ENCODE measurements at regions not wholly inside any gene's neighbourhood (a gene's known extent, or its start where the extent isn't known, plus 50 kb on each side); places are given as distances from the start of the nearest gene placed in this dataset.
"Not testable (repeated sequence)": the region's sequence is repeated elsewhere in the genome, so short reads cannot be mapped to it uniquely, and the experiment has no call there.

DNA sequence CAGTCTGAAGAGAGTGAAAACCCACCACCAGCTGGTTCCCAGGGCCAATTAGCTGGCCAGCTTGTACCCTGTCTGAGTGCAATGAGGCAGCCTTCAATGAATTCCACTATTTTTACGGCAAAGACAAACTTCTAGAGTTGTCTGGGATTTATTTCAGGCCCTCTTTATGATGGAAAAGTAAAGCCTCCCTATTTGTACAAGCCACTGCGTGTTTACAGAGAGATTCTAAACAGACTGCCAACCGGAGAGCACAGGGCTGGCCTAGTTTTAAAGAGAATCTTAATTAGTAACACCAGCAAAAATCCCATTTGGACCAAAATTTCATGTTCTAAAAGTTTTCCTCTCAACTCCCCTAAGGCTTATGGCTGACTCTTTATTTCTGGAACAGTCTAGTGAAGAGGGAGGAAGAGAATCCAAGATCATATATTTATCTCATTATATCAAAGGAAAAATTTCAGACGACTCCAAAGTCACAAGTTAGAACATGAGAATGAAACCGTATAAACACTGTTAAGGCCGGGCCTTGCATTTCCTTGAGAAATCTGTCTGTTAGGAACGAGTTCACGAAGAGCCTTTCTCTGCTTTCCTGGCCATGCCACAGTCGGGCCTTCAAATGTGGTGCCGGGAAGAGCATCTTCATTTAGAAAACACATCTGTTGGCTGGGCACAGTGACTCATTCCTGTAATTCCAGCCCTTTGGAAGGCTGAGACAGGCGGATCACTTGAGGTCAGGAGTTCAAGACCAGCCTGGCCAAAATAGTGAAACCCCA is 724.6 kb upstream of the NRP1 start:
- intact Hi-C loops (cut with DNase I), result no loop called here
- peak in 1 of 2 donors; percentile 14 for DNase-seq (ENCODE audit: extremely low spot score in 2 of 2)
- peak overlapping the region; percentile 63 for H3K27ac ChIP-seq
- H3K4me1 ChIP-seq, result peaks cover 19% of the 10 kb centered on the region
- TF ChIP-seq POLR2AphosphoS5 (IDR thresholded peaks at IDR 0.05; ENCODE audit: insufficient read depth in 1 of 2, low read depth in 1 of 2) (no peak), POLR2A (IDR thresholded peaks at IDR 0.05) (no peak)
- TF ChIP-seq, protein P1, sequence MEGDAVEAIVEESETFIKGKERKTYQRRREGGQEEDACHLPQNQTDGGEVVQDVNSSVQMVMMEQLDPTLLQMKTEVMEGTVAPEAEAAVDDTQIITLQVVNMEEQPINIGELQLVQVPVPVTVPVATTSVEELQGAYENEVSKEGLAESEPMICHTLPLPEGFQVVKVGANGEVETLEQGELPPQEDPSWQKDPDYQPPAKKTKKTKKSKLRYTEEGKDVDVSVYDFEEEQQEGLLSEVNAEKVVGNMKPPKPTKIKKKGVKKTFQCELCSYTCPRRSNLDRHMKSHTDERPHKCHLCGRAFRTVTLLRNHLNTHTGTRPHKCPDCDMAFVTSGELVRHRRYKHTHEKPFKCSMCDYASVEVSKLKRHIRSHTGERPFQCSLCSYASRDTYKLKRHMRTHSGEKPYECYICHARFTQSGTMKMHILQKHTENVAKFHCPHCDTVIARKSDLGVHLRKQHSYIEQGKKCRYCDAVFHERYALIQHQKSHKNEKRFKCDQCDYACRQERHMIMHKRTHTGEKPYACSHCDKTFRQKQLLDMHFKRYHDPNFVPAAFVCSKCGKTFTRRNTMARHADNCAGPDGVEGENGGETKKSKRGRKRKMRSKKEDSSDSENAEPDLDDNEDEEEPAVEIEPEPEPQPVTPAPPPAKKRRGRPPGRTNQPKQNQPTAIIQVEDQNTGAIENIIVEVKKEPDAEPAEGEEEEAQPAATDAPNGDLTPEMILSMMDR (IDR thresholded peaks at IDR 0.05), result no peak
- no peak overlapping the region for H3K4me3 ChIP-seq
- no peaks in the 10 kb centered on the region for H3K27me3 ChIP-seq
- H3K36me3 ChIP-seq, result no peaks in the 10 kb centered on the region
- no peaks in the 10 kb centered on the region for H3K9me3 ChIP-seq

DNA sequence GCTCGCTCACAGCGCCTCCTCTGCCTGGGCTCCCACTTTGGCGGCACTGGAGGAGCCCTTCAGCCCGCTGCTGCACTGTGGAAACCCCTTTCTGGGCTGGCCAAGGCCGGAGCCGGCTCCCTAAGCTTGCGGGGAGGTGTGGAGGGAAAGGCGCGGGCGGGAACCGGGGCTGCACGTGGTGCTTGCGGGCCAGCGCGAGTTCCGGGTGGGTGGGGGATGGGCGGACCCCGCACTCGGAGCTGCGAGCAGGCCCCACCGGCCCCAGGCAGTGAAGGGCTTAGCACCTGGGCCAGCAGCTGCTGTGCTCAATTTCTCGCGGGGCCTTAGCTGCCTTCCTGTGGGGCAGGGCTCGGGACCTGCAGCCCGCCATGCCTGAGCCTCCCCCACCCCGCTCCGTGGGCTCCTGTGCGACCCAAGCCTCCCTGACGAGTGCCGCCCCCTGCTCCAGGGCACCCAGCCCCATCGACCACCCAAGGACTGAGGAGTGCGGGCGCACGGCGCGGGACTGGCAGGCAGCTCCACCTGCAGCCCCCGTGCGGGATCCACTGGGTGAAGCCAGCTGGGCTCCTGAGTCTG is 721.0 kb upstream of the NRP1 start:
- H3K36me3 ChIP-seq; H3K27me3 ChIP-seq; H3K9me3 ChIP-seq; H3K27ac ChIP-seq; H3K4me3 ChIP-seq; intact Hi-C loops (cut with DNase I): not testable (repeated sequence)
- peaks cover 19% of the 10 kb centered on the region for H3K4me1 ChIP-seq
- DNase-seq (ENCODE audit: extremely low spot score in 2 of 2), result peak in 1 of 2 donors; percentile 77

DNA sequence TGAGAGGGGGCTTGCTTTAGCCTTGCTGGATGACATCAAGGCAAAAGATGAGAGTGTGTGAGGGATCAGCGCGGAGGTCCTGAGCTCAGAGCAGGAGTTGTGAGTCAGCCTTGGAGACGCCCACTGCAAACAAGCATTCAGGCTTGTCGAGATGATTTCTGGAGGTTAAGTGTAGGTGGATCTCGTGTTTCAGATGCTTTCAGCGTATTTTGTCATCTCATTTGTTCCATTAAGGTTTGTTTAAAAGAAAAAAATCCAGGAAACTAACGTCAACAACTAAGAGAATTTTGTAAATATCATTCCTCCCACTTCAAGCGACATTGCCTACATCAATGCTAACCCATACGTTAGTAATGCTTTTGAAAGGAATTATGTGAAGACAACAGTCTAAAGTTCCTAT is 715.4 kb upstream of the NRP1 start:
- TF ChIP-seq, protein P1 (IDR thresholded peaks at IDR 0.05), result no peak
- TF ChIP-seq POLR2A (IDR thresholded peaks at IDR 0.05) (no peak), POLR2AphosphoS5 (IDR thresholded peaks at IDR 0.05; ENCODE audit: insufficient read depth in 1 of 2, low read depth in 1 of 2) (no peak)
- H3K27ac ChIP-seq, result no peak overlapping the region
- intact Hi-C loops (cut with DNase I), result no loop called here

DNA sequence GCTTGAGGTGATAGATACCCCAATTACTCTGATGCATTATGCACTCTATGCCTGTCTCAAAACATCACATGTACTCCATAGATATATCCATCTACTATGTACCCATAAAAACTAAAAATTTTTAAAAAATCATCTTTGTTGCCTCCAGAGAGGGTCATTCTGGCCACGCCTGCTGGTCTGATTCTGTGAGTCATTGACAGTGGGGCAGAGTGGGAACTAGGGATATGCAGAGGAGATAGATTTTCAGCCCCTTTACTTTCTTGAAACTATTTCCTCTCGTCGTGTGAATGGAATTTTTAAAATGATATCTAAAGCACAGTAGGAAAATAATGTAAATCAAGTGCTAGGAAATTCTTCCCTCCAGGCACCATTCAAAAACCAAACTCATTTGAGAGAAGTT is 715.0 kb upstream of the NRP1 start:
- Histone ChIP-seq H3K9me3 (no peaks in the 10 kb centered on the region), H3K36me3 (no peaks in the 10 kb centered on the region), H3K27me3 (no peaks in the 10 kb centered on the region), H3K27ac (no peak overlapping the region), H3K4me1 (no peaks in the 10 kb centered on the region), H3K4me3 (no peak overlapping the region)
- DNase-seq (ENCODE audit: extremely low spot score in 2 of 2), result no peak
- intact Hi-C loops (cut with DNase I), result no loop called here
- no peak for TF ChIP-seq POLR2A (IDR thresholded peaks at IDR 0.05)
- TF ChIP-seq, protein P1 (IDR thresholded peaks at IDR 0.05), result no peak
- TF ChIP-seq POLR2AphosphoS5 (IDR thresholded peaks at IDR 0.05; ENCODE audit: insufficient read depth in 1 of 2, low read depth in 1 of 2), result no peak

More for the DNA sequence above, 715.4 kb upstream of the NRP1 start:
- Histone ChIP-seq H3K9me3 (no peaks in the 10 kb centered on the region), H3K4me1 (no peaks in the 10 kb centered on the region), H3K27me3 (no peaks in the 10 kb centered on the region), H3K4me3 (no peak overlapping the region), H3K36me3 (no peaks in the 10 kb centered on the region)
- no peak for DNase-seq (ENCODE audit: extremely low spot score in 2 of 2)

DNA sequence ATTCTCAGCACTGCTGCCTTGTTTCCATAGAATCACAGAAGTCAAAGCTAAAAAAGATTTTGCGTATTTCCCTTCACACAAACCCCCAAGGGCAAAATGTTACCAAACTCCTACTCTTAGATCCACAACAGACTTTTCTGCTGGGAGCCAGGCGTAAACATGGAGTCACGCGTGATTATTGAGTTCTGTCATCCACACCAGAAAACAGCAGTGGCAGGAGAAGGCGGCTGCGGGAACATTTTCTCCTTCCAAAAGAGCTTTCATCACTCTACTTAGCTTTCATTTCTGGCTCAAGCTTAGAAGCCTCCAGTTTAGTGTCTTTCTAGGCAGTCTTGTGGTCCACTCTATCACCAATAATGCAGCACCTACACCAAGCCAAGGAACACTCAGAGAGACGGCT is 712.9 kb upstream of the NRP1 start:
- Histone ChIP-seq H3K27me3 (no peaks in the 10 kb centered on the region), H3K36me3 (no peaks in the 10 kb centered on the region), H3K27ac (no peak overlapping the region), H3K9me3 (no peaks in the 10 kb centered on the region), H3K4me1 (no peaks in the 10 kb centered on the region), H3K4me3 (no peak overlapping the region)
- DNase-seq (ENCODE audit: extremely low spot score in 2 of 2), result no peak
- TF ChIP-seq, protein P1 (IDR thresholded peaks at IDR 0.05), result no peak
- TF ChIP-seq POLR2AphosphoS5 (IDR thresholded peaks at IDR 0.05; ENCODE audit: insufficient read depth in 1 of 2, low read depth in 1 of 2) (no peak), POLR2A (IDR thresholded peaks at IDR 0.05) (no peak)
- intact Hi-C loops (cut with DNase I), result no loop called here
